PC-3 (cell line): ENCODE measurements at regions not wholly inside any gene's neighbourhood (a gene's known extent, or its start where the extent isn't known, plus 50 kb on each side); places are given as distances from the start of the nearest gene placed in this dataset.

Experiments used
- ATAC-seq: fragments of 200-7000 bp; cut with Tn5 transposase; 2 replicates; pipeline ENCODE4 v1.9.1; 2020; ENCODE audit warnings: mild to moderate bottlenecking, moderate library complexity
- BruUV-seq: library from RNA; stranded (reverse); fragments of 400-500 nt; replicated peaks from 2 replicates; lab custom pipeline; 2021; lab: Mats Ljungman, UMichigan
- CTCF ChIA-PET: fragments of 300-600 bp; sonication (Branson Sonifier 250); formaldehyde crosslinking; loops from one replicate; lab custom pipeline; 2022; ENCODE audit warnings: antibody characterized with exemption; lab: Charles Lee
- POLR2A ChIA-PET: fragments of 300-600 bp; sonication (Branson Sonifier 250); formaldehyde crosslinking; loops from one replicate; lab custom pipeline; 2022; ENCODE audit warnings: antibody characterized with exemption; ENCODE audit not compliant: unreplicated experiment; lab: Charles Lee
- DNase-seq: peaks from one replicate; pipeline ENCODE4 v3.0.0-alpha.2; 2015
- H2AFZ ChIP-seq: fragments of 300-600 bp; sonication (generic); 2 replicates; pipeline ENCODE4 v1.6.0; 2016; ENCODE audit warnings: antibody characterized with exemption, low read length
- H3F3A ChIP-seq: fragments of 300-600 bp; sonication (generic); one replicate; pipeline ENCODE4 v1.6.0; 2017; ENCODE audit warnings: antibody characterized with exemption, low read length, control low read depth, mild to moderate bottlenecking; ENCODE audit not compliant: unreplicated experiment
- H3K27ac ChIP-seq: fragments of 300-600 bp; sonication (generic); 2 replicates; pipeline ENCODE4 v1.5.1; 2016; ENCODE audit warnings: mild to moderate bottlenecking, low read length
- H3K27me3 ChIP-seq: fragments of 300-600 bp; sonication (generic); 2 replicates; pipeline ENCODE4 v1.6.1; 2016; ENCODE audit warnings: low read length, mixed read lengths
- H3K36me3 ChIP-seq: fragments of 300-600 bp; sonication (generic); 2 replicates; pipeline ENCODE4 v1.6.1; 2016; ENCODE audit warnings: low read depth, mixed run types, low read length, mixed read lengths
- H3K4me1 ChIP-seq: fragments of 300-600 bp; sonication (generic); 2 replicates; pipeline ENCODE4 v1.5.1; 2016; ENCODE audit warnings: low read length; ENCODE audit not compliant: insufficient read depth
- H3K4me2 ChIP-seq: fragments of 300-600 bp; sonication (generic); 2 replicates; pipeline ENCODE4 v1.6.0; 2016; ENCODE audit warnings: low read length
- H3K4me3 ChIP-seq: fragments of 300-600 bp; sonication (generic); 2 replicates; pipeline ENCODE4 v1.5.1; 2016; ENCODE audit warnings: mild to moderate bottlenecking, low read length, mixed read lengths
- H3K79me2 ChIP-seq: fragments of 300-600 bp; sonication (generic); 2 replicates; pipeline ENCODE4 v1.6.1; 2017; ENCODE audit warnings: low read length, mixed read lengths
- H3K9ac ChIP-seq: fragments of 300-600 bp; sonication (generic); 2 replicates; pipeline ENCODE4 v1.6.0; 2016; ENCODE audit warnings: mild to moderate bottlenecking, low read length
- H3K9me2 ChIP-seq: fragments of 300-600 bp; sonication (generic); replicated peaks from 2 replicates; pipeline ENCODE4 v1.6.1; 2016; ENCODE audit warnings: mixed run types, low read length, mixed read lengths
- H3K9me3 ChIP-seq: fragments of 300-600 bp; sonication (generic); 2 replicates; pipeline ENCODE4 v1.6.1; 2016; ENCODE audit warnings: low read length, mixed read lengths
- H4K20me1 ChIP-seq: fragments of 300-600 bp; sonication (generic); 2 replicates; pipeline ENCODE4 v1.6.1; 2016; ENCODE audit warnings: low read length, mixed read lengths
- CTCF ChIP-seq: fragments of 300-600 bp; sonication (generic); conservative IDR thresholded peaks from 2 replicates; pipeline ENCODE4 v1.5.1; 2017; ENCODE audit warnings: antibody characterized with exemption, low read depth, mild to moderate bottlenecking, low read length
- EZH2 ChIP-seq: fragments of 300-600 bp; sonication (generic); IDR thresholded peaks from one replicate; pipeline ENCODE4 v1.6.1; 2017; ENCODE audit warnings: antibody characterized with exemption, mild to moderate bottlenecking, low read length; ENCODE audit not compliant: unreplicated experiment
- EZH2phosphoT487 ChIP-seq: fragments of 300-600 bp; sonication (generic); IDR thresholded peaks from 2 replicates; pipeline ENCODE4 v1.6.1; 2018; ENCODE audit warnings: mild to moderate bottlenecking, antibody characterized with exemption, low read length, borderline replicate concordance
- intact Hi-C: fragments of 100-400 bp; cut with micrococcal nuclease; formaldehyde crosslinking; loops from 2 replicates; pipeline ENCODE4 v1.9.0; 2023

GRCh38 chr3:72634128-72634527 is 214.1 kb downstream of the SHQ1 start:
- no peaks in the 10 kb centered on the region for H3K79me2 ChIP-seq
- no peak overlapping the region for H2AFZ ChIP-seq
- no peaks in the 10 kb centered on the region for H3F3A ChIP-seq
- ChIA-PET CTCF (no interaction called here), POLR2A (no interaction called here)
- no peaks in the 10 kb centered on the region for H3K9me2 ChIP-seq
- ATAC-seq (no peak), DNase-seq (no peak)
- no peak overlapping the region for H3K9ac ChIP-seq
- H3K36me3 ChIP-seq: no peaks in the 10 kb centered on the region
- no TSS peak for BruUV-seq
- H3K4me1 ChIP-seq: peaks cover 7% of the 10 kb centered on the region
- H3K27me3 ChIP-seq: no peaks in the 10 kb centered on the region
- no peaks in the 10 kb centered on the region for H4K20me1 ChIP-seq
- intact Hi-C loops: no loop called here
- H3K27ac ChIP-seq: no peak overlapping the region
- TF ChIP-seq EZH2phosphoT487 (no peak), CTCF (no peak), EZH2 (no peak)
- no peak overlapping the region for H3K4me2 ChIP-seq
- no peaks in the 10 kb centered on the region for H3K9me3 ChIP-seq
- H3K4me3 ChIP-seq: no peak overlapping the region

- ATAC-seq: no peak
- no peaks in the 10 kb centered on the region for H3K9me2 ChIP-seq
- no peak overlapping the region for H3K9ac ChIP-seq
- no peak for TF ChIP-seq EZH2
- TF ChIP-seq CTCF: no peak
- TF ChIP-seq EZH2phosphoT487: no peak
- intact Hi-C loops: no loop called here
- H3K4me3 ChIP-seq: no peak overlapping the region
- no peak overlapping the region for H3K27ac ChIP-seq
- H3F3A ChIP-seq: no peaks in the 10 kb centered on the region
- no peaks in the 10 kb centered on the region for H3K9me3 ChIP-seq
- no peaks in the 10 kb centered on the region for H3K36me3 ChIP-seq
- H3K4me2 ChIP-seq: no peak overlapping the region
- H3K79me2 ChIP-seq: no peaks in the 10 kb centered on the region
- ChIA-PET POLR2A (no interaction called here), CTCF (no interaction called here)
- no peaks in the 10 kb centered on the region for H3K27me3 ChIP-seq
- peaks cover 13% of the 10 kb centered on the region for H3K4me1 ChIP-seq
- DNase-seq: no peak
- no TSS peak for BruUV-seq
- H2AFZ ChIP-seq: no peak overlapping the region
- no peaks in the 10 kb centered on the region for H4K20me1 ChIP-seq
These were observed 214.7 kb downstream of the SHQ1 start for GRCh38 chr3:72633534-72633933.

GRCh38 chr3:72633121-72633520 is 215.1 kb downstream of the SHQ1 start:
- Histone ChIP-seq H3K4me1 (peaks cover 17% of the 10 kb centered on the region), H3K4me3 (no peak overlapping the region), H3K9ac (no peak overlapping the region), H3K9me3 (no peaks in the 10 kb centered on the region), H2AFZ (no peak overlapping the region), H3K4me2 (no peak overlapping the region), H3K36me3 (no peaks in the 10 kb centered on the region), H4K20me1 (no peaks in the 10 kb centered on the region), H3K27ac (no peak overlapping the region), H3K27me3 (no peaks in the 10 kb centered on the region), H3K79me2 (no peaks in the 10 kb centered on the region), H3F3A (no peaks in the 10 kb centered on the region), H3K9me2 (no peaks in the 10 kb centered on the region)
- ATAC-seq: no peak
- POLR2A ChIA-PET: no interaction called here
- BruUV-seq: no TSS peak
- CTCF ChIA-PET: no interaction called here
- peak; percentile 39 for DNase-seq
- intact Hi-C loops: no loop called here
- TF ChIP-seq EZH2phosphoT487: no peak
- TF ChIP-seq CTCF: no peak
- no peak for TF ChIP-seq EZH2
